Astrocyte (in vitro differentiated cells and primary cell): ENCODE measurements at regions not wholly inside any gene's neighbourhood (a gene's known extent, or its start where the extent isn't known, plus 50 kb on each side); places are given as distances from the start of the nearest gene placed in this dataset.
A peak's percentile ranks its signal among the peaks of the same experiment; 100 is the strongest.

ENCODE experiments used
- DNase-seq: peaks from one replicate; pipeline ENCODE4 v3.0.0-alpha.2; 2010; ENCODE audit warnings: low read depth
- FAIRE-seq: peaks from 2 replicates; lab custom pipeline; 2011; peaks lifted over from hg19 to GRCh38; lab: Jason Lieb, UNC
- H2AFZ ChIP-seq: 2 replicates; pipeline ENCODE4 v1.6.0; 2012; ENCODE audit warnings: low read depth, low read length, inconsistent platforms
- H3K27ac ChIP-seq: 2 replicates; pipeline ENCODE4 v1.5.1; 2011; ENCODE audit warnings: low read depth, low read length, inconsistent platforms
- H3K27me3 ChIP-seq: 2 replicates; pipeline ENCODE4 v1.6.0; 2011; ENCODE audit warnings: low read length, inconsistent platforms; ENCODE audit not compliant: insufficient read depth
- H3K36me3 ChIP-seq: 2 replicates; pipeline ENCODE4 v1.5.1; 2011; ENCODE audit warnings: low read length, inconsistent platforms; ENCODE audit not compliant: insufficient read depth
- H3K4me1 ChIP-seq: 2 replicates; pipeline ENCODE4 v1.5.1; 2011; ENCODE audit warnings: low read length, inconsistent platforms; ENCODE audit not compliant: insufficient read depth
- H3K4me2 ChIP-seq: 2 replicates; pipeline ENCODE4 v1.6.0; 2012; ENCODE audit warnings: low read length, inconsistent platforms
- H3K4me3 ChIP-seq: 2 replicates; pipeline ENCODE4 v1.5.1; 2011; ENCODE audit warnings: low read depth, mild to moderate bottlenecking, low read length, inconsistent platforms; ENCODE audit not compliant: insufficient read depth
- H3K79me2 ChIP-seq: 2 replicates; pipeline ENCODE4 v1.6.0; 2012; ENCODE audit warnings: mild to moderate bottlenecking, low read length, inconsistent platforms; ENCODE audit not compliant: insufficient read depth
- H3K9ac ChIP-seq: 2 replicates; pipeline ENCODE4 v1.6.0; 2012; ENCODE audit warnings: mild to moderate bottlenecking, low read length, inconsistent platforms
- H3K9me3 ChIP-seq: 2 replicates; pipeline ENCODE4 v1.5.1; 2012; ENCODE audit warnings: low read depth, mild to moderate bottlenecking, low read length, inconsistent platforms; ENCODE audit not compliant: insufficient read depth
- H4K20me1 ChIP-seq: 2 replicates; pipeline ENCODE4 v1.6.0; 2012; ENCODE audit warnings: low read length, inconsistent platforms; ENCODE audit not compliant: insufficient read depth
- H3K27ac Mint-ChIP-seq: one replicate; pipeline ENCODE4 v1.8.0; 2021; ENCODE audit warnings: mild to moderate bottlenecking, mixed read lengths; ENCODE audit not compliant: unreplicated experiment
- H3K27me3 Mint-ChIP-seq: one replicate; pipeline ENCODE4 v1.8.0; 2021; ENCODE audit warnings: low read depth, mixed read lengths; ENCODE audit not compliant: unreplicated experiment
- H3K36me3 Mint-ChIP-seq: one replicate; pipeline ENCODE4 v1.8.0; 2021; ENCODE audit warnings: low read depth, mixed read lengths; ENCODE audit not compliant: unreplicated experiment
- H3K4me1 Mint-ChIP-seq: one replicate; pipeline ENCODE4 v1.8.0; 2021; ENCODE audit warnings: low read depth, mixed read lengths; ENCODE audit not compliant: unreplicated experiment
- H3K4me3 Mint-ChIP-seq: one replicate; pipeline ENCODE4 v1.8.0; 2021; ENCODE audit warnings: mild to moderate bottlenecking, moderate library complexity, mixed read lengths; ENCODE audit not compliant: unreplicated experiment
- H3K9me3 Mint-ChIP-seq: one replicate; pipeline ENCODE4 v1.8.0; 2021; ENCODE audit warnings: mild to moderate bottlenecking, mixed read lengths; ENCODE audit not compliant: unreplicated experiment
- CTCF ChIP-seq: IDR thresholded peaks from 2 replicates; pipeline ENCODE4 v1.5.1; 2011; ENCODE audit warnings: low read depth, mild to moderate bottlenecking, inconsistent platforms, low read length, moderate library complexity; ENCODE audit not compliant: insufficient read depth
- EZH2 ChIP-seq: IDR thresholded peaks from 2 replicates; pipeline ENCODE4 v1.6.1; 2012; ENCODE audit warnings: mild to moderate bottlenecking, low read length, inconsistent platforms; ENCODE audit not compliant: insufficient read depth

GRCh38 chr3:33936921-33937525 is 138.6 kb downstream of the PDCD6IP start:
- Histone ChIP-seq H3K9ac (no peak overlapping the region), H3K27me3 (no peaks in the 10 kb centered on the region), H3K4me3 (no peak overlapping the region), H3K4me1 (no peaks in the 10 kb centered on the region), H3K27ac (no peak overlapping the region), H3K36me3 (no peaks in the 10 kb centered on the region), H3K79me2 (no peaks in the 10 kb centered on the region), H3K9me3 (no peaks in the 10 kb centered on the region), H2AFZ (no peak overlapping the region), H4K20me1 (no peaks in the 10 kb centered on the region), H3K4me2 (no peak overlapping the region)
- Mint-ChIP-seq H3K9me3 (peaks cover 7% of the 10 kb centered on the region), H3K4me1 (no peaks in the 10 kb centered on the region), H3K27ac (no peak overlapping the region), H3K4me3 (no peak overlapping the region), H3K27me3 (peaks cover 3% of the 10 kb centered on the region), H3K36me3 (no peaks in the 10 kb centered on the region)
- FAIRE-seq: no peak
- TF ChIP-seq EZH2 (no peak), CTCF (no peak)
- DNase-seq: no peak

GRCh38 chr3:33937628-33938027 is 139.2 kb downstream of the PDCD6IP start:
- H3K9me3 Mint-ChIP-seq: peaks cover 7% of the 10 kb centered on the region
- no peaks in the 10 kb centered on the region for H3K27me3 ChIP-seq
- no peak overlapping the region for H3K27ac Mint-ChIP-seq
- DNase-seq (no peak), FAIRE-seq (no peak)
- no peak overlapping the region for H3K4me2 ChIP-seq
- no peak overlapping the region for H2AFZ ChIP-seq
- no peak overlapping the region for H3K9ac ChIP-seq
- no peak for TF ChIP-seq CTCF
- TF ChIP-seq EZH2: no peak
- no peaks in the 10 kb centered on the region for H3K79me2 ChIP-seq
- no peak overlapping the region for H3K27ac ChIP-seq
- H3K4me3 Mint-ChIP-seq: no peak overlapping the region
- no peaks in the 10 kb centered on the region for H3K36me3 ChIP-seq
- peaks cover 6% of the 10 kb centered on the region for H3K4me1 ChIP-seq
- no peaks in the 10 kb centered on the region for H3K9me3 ChIP-seq
- H4K20me1 ChIP-seq: no peaks in the 10 kb centered on the region
- peaks cover 3% of the 10 kb centered on the region for H3K27me3 Mint-ChIP-seq
- no peaks in the 10 kb centered on the region for H3K36me3 Mint-ChIP-seq
- no peak overlapping the region for H3K4me3 ChIP-seq
- no peaks in the 10 kb centered on the region for H3K4me1 Mint-ChIP-seq

- Mint-ChIP-seq H3K36me3 (no peaks in the 10 kb centered on the region), H3K4me3 (no peak overlapping the region), H3K4me1 (peaks cover 3% of the 10 kb centered on the region), H3K27me3 (peaks cover 3% of the 10 kb centered on the region), H3K9me3 (peaks cover 5% of the 10 kb centered on the region), H3K27ac (no peak overlapping the region)
- H3K27me3 ChIP-seq: no peaks in the 10 kb centered on the region
- DNase-seq (peak; percentile 7), FAIRE-seq (no peak)
- no peak overlapping the region for H2AFZ ChIP-seq
- no peaks in the 10 kb centered on the region for H3K9me3 ChIP-seq
- H3K4me1 ChIP-seq: peaks cover 9% of the 10 kb centered on the region
- no peak overlapping the region for H3K27ac ChIP-seq
- no peaks in the 10 kb centered on the region for H4K20me1 ChIP-seq
- H3K9ac ChIP-seq: no peak overlapping the region
- TF ChIP-seq CTCF: no peak
- no peak for TF ChIP-seq EZH2
- H3K4me2 ChIP-seq: no peak overlapping the region
- H3K4me3 ChIP-seq: no peak overlapping the region
- H3K79me2 ChIP-seq: no peaks in the 10 kb centered on the region
- H3K36me3 ChIP-seq: no peaks in the 10 kb centered on the region
Measured at GRCh38 chr3:33940149-33940548, 141.7 kb downstream of the PDCD6IP start.
